SK-N-SH (cell line): ENCODE measurements at regions not wholly inside any gene's neighbourhood (a gene's known extent, or its start where the extent isn't known, plus 50 kb on each side); places are given as distances from the start of the nearest gene placed in this dataset.

Experiments used
- GABPA ChIP-seq: IDR thresholded peaks from 2 replicates; pipeline ENCODE4 v1.4.0; 2012; ENCODE audit warnings: low read depth, mild to moderate bottlenecking
- POLR2AphosphoS5 ChIP-seq: IDR thresholded peaks from 2 replicates; pipeline ENCODE4 v1.6.1; 2012; ENCODE audit warnings: low read depth, low read length
- RAD21 ChIP-seq: IDR thresholded peaks from 2 replicates; pipeline ENCODE4 v1.6.1; 2012; ENCODE audit warnings: mild to moderate bottlenecking, low read length
- TCF12 ChIP-seq: IDR thresholded peaks from 2 replicates; pipeline ENCODE4 v1.4.0; 2012
- YY1 ChIP-seq: IDR thresholded peaks from 2 replicates; pipeline ENCODE4 v1.4.0; 2012; ENCODE audit warnings: low read depth, mild to moderate bottlenecking
- TF ChIP-seq, protein P1 (sequence below): fragments of 200-600 bp; sonication (generic); IDR thresholded peaks from 2 replicates; pipeline ENCODE4 v1.6.1; 2017; ENCODE audit warnings: antibody characterized with exemption, mild to moderate bottlenecking, moderate library complexity

DNA sequence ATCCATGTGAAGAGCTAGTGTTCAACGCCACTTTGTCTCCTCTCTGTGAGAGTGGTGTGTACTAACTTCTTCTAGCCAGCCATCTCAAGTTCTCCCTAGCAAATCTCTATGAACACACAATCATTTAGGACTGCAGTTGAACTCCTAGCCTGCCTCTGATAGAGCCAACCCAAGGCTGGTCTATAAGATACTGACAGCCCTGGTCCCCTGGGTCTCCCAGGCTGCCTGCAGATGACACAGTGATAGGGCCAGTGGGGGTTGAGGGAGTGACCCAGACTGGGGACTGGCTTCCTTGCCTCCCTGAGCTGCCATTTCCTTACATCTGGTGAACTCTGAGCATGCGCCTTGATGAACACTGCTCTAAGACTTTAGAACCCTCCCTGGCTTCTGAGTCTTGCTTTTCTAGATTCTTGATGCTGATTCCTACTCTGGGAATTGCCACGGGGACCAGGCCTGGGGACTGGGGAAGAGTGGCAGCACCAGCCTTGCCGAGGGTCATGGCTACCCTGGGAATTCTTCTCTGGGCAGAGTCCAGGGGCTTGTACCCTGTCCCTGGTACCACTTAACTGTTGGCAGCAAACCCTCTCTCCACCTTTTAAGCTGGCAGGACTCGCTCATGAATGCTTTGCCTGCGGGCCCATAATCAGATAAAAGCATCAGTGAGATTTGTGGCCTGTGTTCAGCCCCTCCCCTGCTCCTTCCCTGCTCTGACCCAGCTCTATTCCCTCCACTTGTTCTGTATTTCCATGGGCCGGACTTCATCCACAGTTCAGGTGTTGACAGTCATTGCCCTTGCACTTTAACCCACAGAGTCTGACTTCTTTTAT lies 130.8 kb upstream of the CHD6 start:
- TF ChIP-seq, protein P1, sequence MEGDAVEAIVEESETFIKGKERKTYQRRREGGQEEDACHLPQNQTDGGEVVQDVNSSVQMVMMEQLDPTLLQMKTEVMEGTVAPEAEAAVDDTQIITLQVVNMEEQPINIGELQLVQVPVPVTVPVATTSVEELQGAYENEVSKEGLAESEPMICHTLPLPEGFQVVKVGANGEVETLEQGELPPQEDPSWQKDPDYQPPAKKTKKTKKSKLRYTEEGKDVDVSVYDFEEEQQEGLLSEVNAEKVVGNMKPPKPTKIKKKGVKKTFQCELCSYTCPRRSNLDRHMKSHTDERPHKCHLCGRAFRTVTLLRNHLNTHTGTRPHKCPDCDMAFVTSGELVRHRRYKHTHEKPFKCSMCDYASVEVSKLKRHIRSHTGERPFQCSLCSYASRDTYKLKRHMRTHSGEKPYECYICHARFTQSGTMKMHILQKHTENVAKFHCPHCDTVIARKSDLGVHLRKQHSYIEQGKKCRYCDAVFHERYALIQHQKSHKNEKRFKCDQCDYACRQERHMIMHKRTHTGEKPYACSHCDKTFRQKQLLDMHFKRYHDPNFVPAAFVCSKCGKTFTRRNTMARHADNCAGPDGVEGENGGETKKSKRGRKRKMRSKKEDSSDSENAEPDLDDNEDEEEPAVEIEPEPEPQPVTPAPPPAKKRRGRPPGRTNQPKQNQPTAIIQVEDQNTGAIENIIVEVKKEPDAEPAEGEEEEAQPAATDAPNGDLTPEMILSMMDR = no peak
- TF ChIP-seq YY1 (no peak), RAD21 (no peak; the same call in 1 of the 2 replicates), GABPA (no peak), POLR2AphosphoS5 (no peak), TCF12 (no peak)
